ENCODE measurements at regions not wholly inside any gene's neighbourhood (a gene's known extent, or its start where the extent isn't known, plus 50 kb on each side); places are given as distances from the start of the nearest gene placed in this dataset.

- TF ChIP-seq SIX5 (IDR thresholded peaks at IDR 0.05; ENCODE audit: borderline replicate concordance in 1 of 2, insufficient read depth in 1 of 2, low read depth in 1 of 2, low read length in 2 of 2) (no peak), ZFP36 (IDR thresholded peaks at IDR 0.05; ENCODE audit: low read depth, low read length, partially characterized antibody) (no peak), STAT5A (IDR thresholded peaks at IDR 0.05; ENCODE audit: borderline replicate concordance, low read length) (no peak), FOXP1 (CRISPR knock-in tag; IDR thresholded peaks at IDR 0.05) (no peak), ELK3 (CRISPR knock-in tag; IDR thresholded peaks at IDR 0.05) (no peak), RBM34 (IDR thresholded peaks at IDR 0.05; ENCODE audit: borderline replicate concordance, insufficient read depth, low read length) (no peak), CLOCK (CRISPR knock-in tag; IDR thresholded peaks at IDR 0.05; ENCODE audit: borderline replicate concordance) (no peak), MITF (IDR thresholded peaks at IDR 0.05) (no peak), ELF2 (CRISPR knock-in tag; IDR thresholded peaks at IDR 0.05) (no peak), DACH1 (IDR thresholded peaks at IDR 0.05; ENCODE audit: partially characterized antibody) (no peak), ZNF780A (CRISPR knock-in tag; IDR thresholded peaks at IDR 0.05) (no peak), ZNF407 (IDR thresholded peaks at IDR 0.05; ENCODE audit: low read depth) (no peak), THRB (CRISPR knock-in tag; conservative IDR thresholded peaks at IDR 0.05) (no peak)
These were observed 132.2 kb upstream of the RREB1 start (continued) for GRCh38 chr6:6975459-6976111.

All from K562 (cell line).